Panc1 (cell line): ENCODE measurements at regions not wholly inside any gene's neighbourhood (a gene's known extent, or its start where the extent isn't known, plus 50 kb on each side); places are given as distances from the start of the nearest gene placed in this dataset.

Source experiments
- CTCF ChIP-seq: fragments of 450-650 bp; IDR thresholded peaks from 2 replicates; pipeline ENCODE4 v1.5.1; 2017; ENCODE audit warnings: mild to moderate bottlenecking
- POLR2AphosphoS5 ChIP-seq: IDR thresholded peaks from 2 replicates; pipeline ENCODE4 v1.6.1; 2012; ENCODE audit warnings: mild to moderate bottlenecking, low read depth, low read length, moderate library complexity
- SIN3A ChIP-seq: IDR thresholded peaks from 2 replicates; pipeline ENCODE4 v1.6.1; 2012; ENCODE audit warnings: low read depth, mild to moderate bottlenecking, low read length, moderate library complexity, borderline replicate concordance; ENCODE audit not compliant: insufficient read depth
- TF ChIP-seq, protein P1 (sequence below), 2 experiments: IDR thresholded peaks; 2 replicates each; pipeline ENCODE4 v1.6.1; 2011 to 2012; ENCODE audit warnings: low read depth in 2 of 2, control low read depth in 1 of 2, low read length in 1 of 2, mild to moderate bottlenecking in 1 of 2, moderate library complexity in 1 of 2; ENCODE audit not compliant: insufficient read depth in 1 of 2

GRCh38 chr11:126121296-126121695 lies 58.6 kb upstream of the CDON start:
- TF ChIP-seq, protein P1, sequence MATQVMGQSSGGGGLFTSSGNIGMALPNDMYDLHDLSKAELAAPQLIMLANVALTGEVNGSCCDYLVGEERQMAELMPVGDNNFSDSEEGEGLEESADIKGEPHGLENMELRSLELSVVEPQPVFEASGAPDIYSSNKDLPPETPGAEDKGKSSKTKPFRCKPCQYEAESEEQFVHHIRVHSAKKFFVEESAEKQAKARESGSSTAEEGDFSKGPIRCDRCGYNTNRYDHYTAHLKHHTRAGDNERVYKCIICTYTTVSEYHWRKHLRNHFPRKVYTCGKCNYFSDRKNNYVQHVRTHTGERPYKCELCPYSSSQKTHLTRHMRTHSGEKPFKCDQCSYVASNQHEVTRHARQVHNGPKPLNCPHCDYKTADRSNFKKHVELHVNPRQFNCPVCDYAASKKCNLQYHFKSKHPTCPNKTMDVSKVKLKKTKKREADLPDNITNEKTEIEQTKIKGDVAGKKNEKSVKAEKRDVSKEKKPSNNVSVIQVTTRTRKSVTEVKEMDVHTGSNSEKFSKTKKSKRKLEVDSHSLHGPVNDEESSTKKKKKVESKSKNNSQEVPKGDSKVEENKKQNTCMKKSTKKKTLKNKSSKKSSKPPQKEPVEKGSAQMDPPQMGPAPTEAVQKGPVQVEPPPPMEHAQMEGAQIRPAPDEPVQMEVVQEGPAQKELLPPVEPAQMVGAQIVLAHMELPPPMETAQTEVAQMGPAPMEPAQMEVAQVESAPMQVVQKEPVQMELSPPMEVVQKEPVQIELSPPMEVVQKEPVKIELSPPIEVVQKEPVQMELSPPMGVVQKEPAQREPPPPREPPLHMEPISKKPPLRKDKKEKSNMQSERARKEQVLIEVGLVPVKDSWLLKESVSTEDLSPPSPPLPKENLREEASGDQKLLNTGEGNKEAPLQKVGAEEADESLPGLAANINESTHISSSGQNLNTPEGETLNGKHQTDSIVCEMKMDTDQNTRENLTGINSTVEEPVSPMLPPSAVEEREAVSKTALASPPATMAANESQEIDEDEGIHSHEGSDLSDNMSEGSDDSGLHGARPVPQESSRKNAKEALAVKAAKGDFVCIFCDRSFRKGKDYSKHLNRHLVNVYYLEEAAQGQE (IDR thresholded peaks at IDR 0.05; ENCODE audit: insufficient read depth in 1 of 2, low read depth in 2 of 2, low read length in 1 of 2), result no peak
- TF ChIP-seq POLR2AphosphoS5 (no peak), CTCF (no peak), SIN3A (no peak)
